ENCODE measurements at regions not wholly inside any gene's neighbourhood (a gene's known extent, or its start where the extent isn't known, plus 50 kb on each side); places are given as distances from the start of the nearest gene placed in this dataset.

DNA sequence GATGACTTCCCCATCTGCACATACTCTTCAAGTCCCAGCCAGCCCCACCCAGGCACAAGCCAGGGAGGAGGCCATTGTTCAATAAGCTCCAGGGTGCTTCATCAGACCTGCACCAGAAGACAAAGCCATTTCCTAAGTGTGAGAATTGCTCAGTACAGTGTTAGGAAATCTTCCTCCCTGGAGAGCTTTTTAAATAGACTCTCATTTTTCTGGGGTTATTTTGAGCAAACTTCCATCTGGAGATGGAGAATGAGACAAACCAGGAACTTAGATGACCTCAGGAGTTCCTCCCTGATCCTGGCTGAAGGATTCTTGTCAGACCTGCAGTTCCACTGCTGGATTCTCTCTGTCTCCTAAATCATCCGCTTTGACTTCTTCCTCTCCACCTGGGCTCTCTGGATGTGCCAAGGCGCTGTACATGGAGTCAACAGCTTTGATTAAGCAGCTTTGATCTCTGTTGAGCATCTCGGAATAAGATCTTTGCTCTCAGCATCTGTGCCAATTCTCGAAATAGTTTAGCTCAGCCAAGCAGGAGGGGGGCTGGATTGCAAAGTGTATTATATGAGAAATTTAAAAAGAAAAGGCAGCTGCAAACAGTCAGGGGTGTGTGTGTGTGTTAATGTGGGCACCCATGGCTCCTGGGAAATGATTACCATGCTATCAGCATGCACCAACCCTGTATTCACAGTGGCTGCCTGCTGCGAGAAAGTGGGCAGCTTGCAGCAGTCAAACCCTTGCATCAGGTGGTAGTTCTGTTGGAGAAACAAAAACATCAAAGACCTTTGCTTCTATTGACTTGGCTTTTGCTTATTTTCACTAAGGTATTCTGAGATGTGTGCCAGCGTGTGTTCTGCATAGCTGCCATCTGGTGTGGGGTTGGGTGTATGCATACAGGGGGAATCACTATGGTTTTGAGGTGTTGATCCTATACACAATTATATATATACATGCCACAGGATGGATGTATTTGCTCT lies 70.2 kb upstream of the NAV2 start:
- no peaks in the 10 kb centered on the region for H3F3A ChIP-seq (ENCODE audit: insufficient read depth, low read length)
- H3K27ac ChIP-seq (ENCODE audit: low read depth, low read length, poor library complexity, severe bottlenecking), result no peak overlapping the region
- no peaks in the 10 kb centered on the region for H3K27me3 ChIP-seq (ENCODE audit: insufficient read depth, low read length)
- no peak overlapping the region for H3K9ac ChIP-seq (ENCODE audit: low read length)
- no peaks in the 10 kb centered on the region for H4K20me1 ChIP-seq (ENCODE audit: insufficient read depth, low read length)
- H3K4me3 ChIP-seq (ENCODE audit: low read depth, low read length, poor library complexity, severe bottlenecking), result no peak overlapping the region
- H3K36me3 ChIP-seq (ENCODE audit: insufficient read depth, low read length), result no peaks in the 10 kb centered on the region
- no peaks in the 10 kb centered on the region for H3K79me2 ChIP-seq (ENCODE audit: insufficient read depth, low read length)
- H3K9me3 ChIP-seq (ENCODE audit: low read length), result no peaks in the 10 kb centered on the region
- H3K4me2 ChIP-seq (ENCODE audit: low read length), result no peak overlapping the region
- TF ChIP-seq CTCF (IDR thresholded peaks at IDR 0.05; ENCODE audit: low read length) (no peak), EZH2 (IDR thresholded peaks at IDR 0.05; ENCODE audit: borderline replicate concordance, low read length) (no peak)
- no peak overlapping the region for H2AFZ ChIP-seq (ENCODE audit: low read length)
- H3K4me1 ChIP-seq (ENCODE audit: insufficient read depth, low read length, severe bottlenecking), result no peaks in the 10 kb centered on the region
- H3K9me2 ChIP-seq (ENCODE audit: low read depth, low read length), result no peaks in the 10 kb centered on the region

DNA sequence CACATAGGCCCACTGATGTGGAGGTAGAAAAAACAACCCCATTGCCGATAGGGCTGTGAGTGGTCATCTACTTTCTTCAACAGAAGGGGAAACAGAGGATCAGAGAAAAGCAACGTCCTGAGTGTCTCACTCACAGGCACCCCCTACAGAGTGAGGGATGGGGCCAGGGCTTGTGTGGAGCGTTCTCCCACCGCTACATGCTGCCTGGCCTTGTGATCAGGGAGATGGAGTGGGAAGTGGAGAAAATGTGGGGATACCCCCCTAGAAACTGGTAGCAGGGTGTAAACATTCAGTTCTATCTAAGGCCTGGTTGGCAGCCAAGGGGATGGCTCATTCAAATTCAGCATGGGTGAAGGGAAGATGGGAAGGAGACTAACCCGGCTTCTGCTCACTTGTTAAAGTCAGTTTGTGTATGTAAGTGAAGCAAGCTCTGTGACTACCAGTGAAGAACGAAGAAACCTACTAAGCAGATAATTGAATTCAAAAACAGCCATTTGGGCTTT lies 73.0 kb upstream of the NAV2 start:
- H3K27ac ChIP-seq (ENCODE audit: low read depth, low read length, poor library complexity, severe bottlenecking), result no peak overlapping the region
- no peak overlapping the region for H3K4me2 ChIP-seq (ENCODE audit: low read length)
- H3K4me1 ChIP-seq (ENCODE audit: insufficient read depth, low read length, severe bottlenecking), result no peaks in the 10 kb centered on the region
- H3K36me3 ChIP-seq (ENCODE audit: insufficient read depth, low read length), result no peaks in the 10 kb centered on the region
- H3K9ac ChIP-seq (ENCODE audit: low read length), result no peak overlapping the region
- H4K20me1 ChIP-seq (ENCODE audit: insufficient read depth, low read length), result no peaks in the 10 kb centered on the region
- H3K9me3 ChIP-seq (ENCODE audit: low read length), result no peaks in the 10 kb centered on the region
- H3F3A ChIP-seq (ENCODE audit: insufficient read depth, low read length), result no peaks in the 10 kb centered on the region
- H3K9me2 ChIP-seq (ENCODE audit: low read depth, low read length), result no peaks in the 10 kb centered on the region
- H3K79me2 ChIP-seq (ENCODE audit: insufficient read depth, low read length), result no peaks in the 10 kb centered on the region
- no peak overlapping the region for H3K4me3 ChIP-seq (ENCODE audit: low read depth, low read length, poor library complexity, severe bottlenecking)
- no peaks in the 10 kb centered on the region for H3K27me3 ChIP-seq (ENCODE audit: insufficient read depth, low read length)
- TF ChIP-seq EZH2 (IDR thresholded peaks at IDR 0.05; ENCODE audit: borderline replicate concordance, low read length) (no peak), CTCF (IDR thresholded peaks at IDR 0.05; ENCODE audit: low read length) (no peak)
- no peak overlapping the region for H2AFZ ChIP-seq (ENCODE audit: low read length)

- TF ChIP-seq EZH2 (IDR thresholded peaks at IDR 0.05; ENCODE audit: borderline replicate concordance, low read length) (no peak), CTCF (IDR thresholded peaks at IDR 0.05; ENCODE audit: low read length) (no peak)
- Histone ChIP-seq H3K27ac (ENCODE audit: low read depth, low read length, poor library complexity, severe bottlenecking) (no peak overlapping the region), H2AFZ (ENCODE audit: low read length) (no peak overlapping the region), H3K9me2 (ENCODE audit: low read depth, low read length) (no peaks in the 10 kb centered on the region), H3K9ac (ENCODE audit: low read length) (no peak overlapping the region), H4K20me1 (ENCODE audit: insufficient read depth, low read length) (no peaks in the 10 kb centered on the region), H3K79me2 (ENCODE audit: insufficient read depth, low read length) (no peaks in the 10 kb centered on the region), H3K4me2 (ENCODE audit: low read length) (no peak overlapping the region), H3K4me3 (ENCODE audit: low read depth, low read length, poor library complexity, severe bottlenecking) (no peak overlapping the region), H3K9me3 (ENCODE audit: low read length) (no peaks in the 10 kb centered on the region), H3K36me3 (ENCODE audit: insufficient read depth, low read length) (no peaks in the 10 kb centered on the region), H3K4me1 (ENCODE audit: insufficient read depth, low read length, severe bottlenecking) (no peaks in the 10 kb centered on the region), H3F3A (ENCODE audit: insufficient read depth, low read length) (no peaks in the 10 kb centered on the region), H3K27me3 (ENCODE audit: insufficient read depth, low read length) (no peaks in the 10 kb centered on the region)
These were observed 77.3 kb upstream of the NAV2 start for GRCh38 chr11:19635332-19635731.

All from OCI-LY1 (cell line).